ENCODE measurements at regions not wholly inside any gene's neighbourhood (a gene's known extent, or its start where the extent isn't known, plus 50 kb on each side); places are given as distances from the start of the nearest gene placed in this dataset.

DNA sequence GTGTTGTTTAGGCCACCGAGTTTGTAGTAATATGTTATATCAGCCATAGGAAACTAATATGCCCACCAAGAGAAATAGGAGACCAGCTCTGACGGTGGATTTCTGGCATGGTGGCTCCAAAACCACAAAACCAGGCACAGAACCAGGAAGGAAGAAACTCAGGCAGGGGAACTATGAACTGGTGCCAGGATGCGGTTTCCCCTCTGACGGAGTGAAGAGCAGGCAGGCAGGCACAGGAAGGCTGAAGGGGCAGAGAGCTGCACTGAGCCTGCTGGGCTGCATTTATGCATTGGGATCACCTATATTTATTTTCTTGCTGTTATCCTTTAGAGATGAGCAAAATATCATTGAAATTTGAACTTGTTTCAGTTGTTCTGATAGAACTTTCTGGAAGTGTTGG is 479.4 kb downstream of the VRK1 start:
- intact Hi-C loops (cut with DNase I), result no loop called here
- no peaks in the 10 kb centered on the region for H3K9me3 ChIP-seq
- TF ChIP-seq, protein P1, sequence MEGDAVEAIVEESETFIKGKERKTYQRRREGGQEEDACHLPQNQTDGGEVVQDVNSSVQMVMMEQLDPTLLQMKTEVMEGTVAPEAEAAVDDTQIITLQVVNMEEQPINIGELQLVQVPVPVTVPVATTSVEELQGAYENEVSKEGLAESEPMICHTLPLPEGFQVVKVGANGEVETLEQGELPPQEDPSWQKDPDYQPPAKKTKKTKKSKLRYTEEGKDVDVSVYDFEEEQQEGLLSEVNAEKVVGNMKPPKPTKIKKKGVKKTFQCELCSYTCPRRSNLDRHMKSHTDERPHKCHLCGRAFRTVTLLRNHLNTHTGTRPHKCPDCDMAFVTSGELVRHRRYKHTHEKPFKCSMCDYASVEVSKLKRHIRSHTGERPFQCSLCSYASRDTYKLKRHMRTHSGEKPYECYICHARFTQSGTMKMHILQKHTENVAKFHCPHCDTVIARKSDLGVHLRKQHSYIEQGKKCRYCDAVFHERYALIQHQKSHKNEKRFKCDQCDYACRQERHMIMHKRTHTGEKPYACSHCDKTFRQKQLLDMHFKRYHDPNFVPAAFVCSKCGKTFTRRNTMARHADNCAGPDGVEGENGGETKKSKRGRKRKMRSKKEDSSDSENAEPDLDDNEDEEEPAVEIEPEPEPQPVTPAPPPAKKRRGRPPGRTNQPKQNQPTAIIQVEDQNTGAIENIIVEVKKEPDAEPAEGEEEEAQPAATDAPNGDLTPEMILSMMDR (IDR thresholded peaks at IDR 0.05), result no peak
- no peak overlapping the region for H3K27ac ChIP-seq
- H3K36me3 ChIP-seq, result no peaks in the 10 kb centered on the region
- H3K9ac ChIP-seq (ENCODE audit: low read depth in 2 of 2, low read length in 2 of 2), result no peak overlapping the region
- no peaks in the 10 kb centered on the region for H3K4me1 ChIP-seq
- H3K27me3 ChIP-seq, result no peaks in the 10 kb centered on the region
- no peak overlapping the region for H3K4me3 ChIP-seq
- DNase-seq, result no peak

DNA sequence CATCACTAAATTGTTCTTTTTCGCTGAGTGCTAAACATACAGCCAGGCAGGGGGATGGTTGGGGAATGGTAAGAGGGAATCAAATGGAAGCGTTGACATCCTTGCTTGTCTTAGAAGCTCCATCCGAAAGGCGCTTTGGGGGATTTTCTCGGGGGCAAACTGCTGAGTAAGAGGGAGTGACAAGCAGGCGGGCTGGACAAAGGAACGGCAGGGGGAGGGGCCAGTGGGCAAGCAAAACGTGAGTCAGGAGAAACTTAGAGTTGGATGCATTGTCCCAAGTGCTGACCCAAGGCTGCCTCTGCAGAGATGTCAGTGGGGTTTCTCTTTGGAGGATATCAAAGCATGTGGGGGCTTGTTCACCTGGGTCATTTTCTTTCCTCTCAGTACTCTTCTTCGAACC is 480.5 kb downstream of the VRK1 start:
- Histone ChIP-seq H3K27me3 (no peaks in the 10 kb centered on the region), H3K4me1 (no peaks in the 10 kb centered on the region), H3K4me3 (no peak overlapping the region), H3K9ac (ENCODE audit: low read depth in 2 of 2, low read length in 2 of 2) (no peak overlapping the region), H3K27ac (no peak overlapping the region), H3K36me3 (no peaks in the 10 kb centered on the region), H3K9me3 (no peaks in the 10 kb centered on the region)
- no peak for DNase-seq
- TF ChIP-seq, protein P1 (IDR thresholded peaks at IDR 0.05), result no peak
- intact Hi-C loops (cut with DNase I), result no loop called here

DNA sequence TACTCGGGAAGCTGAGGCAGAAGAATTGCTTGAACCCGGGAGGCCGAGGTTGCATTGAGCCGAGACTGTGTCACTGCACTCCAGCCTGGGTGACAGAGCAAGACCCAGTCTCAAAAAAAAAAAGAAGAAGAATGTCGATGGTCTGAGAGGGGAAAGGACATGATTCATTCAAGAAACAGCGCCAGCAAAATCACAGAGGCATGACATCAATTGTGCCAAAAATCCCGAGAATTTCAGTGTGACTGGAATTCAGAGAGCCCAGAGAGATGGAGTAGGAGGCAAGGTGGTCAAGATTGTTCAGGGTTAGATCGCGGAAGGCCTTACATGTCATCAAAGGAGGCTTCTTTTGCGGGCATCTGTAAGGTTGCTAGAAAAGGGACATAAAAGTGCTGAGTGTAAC is 483.3 kb downstream of the VRK1 start:
- H3K27ac ChIP-seq, result no peak overlapping the region
- intact Hi-C loops (cut with DNase I), result no loop called here
- no peak for DNase-seq
- no peaks in the 10 kb centered on the region for H3K9me3 ChIP-seq
- TF ChIP-seq, protein P1 (IDR thresholded peaks at IDR 0.05), result no peak
- H3K4me3 ChIP-seq, result no peak overlapping the region
- H3K9ac ChIP-seq (ENCODE audit: low read depth in 2 of 2, low read length in 2 of 2), result no peak overlapping the region
- no peaks in the 10 kb centered on the region for H3K36me3 ChIP-seq
- no peaks in the 10 kb centered on the region for H3K27me3 ChIP-seq
- no peaks in the 10 kb centered on the region for H3K4me1 ChIP-seq

DNA sequence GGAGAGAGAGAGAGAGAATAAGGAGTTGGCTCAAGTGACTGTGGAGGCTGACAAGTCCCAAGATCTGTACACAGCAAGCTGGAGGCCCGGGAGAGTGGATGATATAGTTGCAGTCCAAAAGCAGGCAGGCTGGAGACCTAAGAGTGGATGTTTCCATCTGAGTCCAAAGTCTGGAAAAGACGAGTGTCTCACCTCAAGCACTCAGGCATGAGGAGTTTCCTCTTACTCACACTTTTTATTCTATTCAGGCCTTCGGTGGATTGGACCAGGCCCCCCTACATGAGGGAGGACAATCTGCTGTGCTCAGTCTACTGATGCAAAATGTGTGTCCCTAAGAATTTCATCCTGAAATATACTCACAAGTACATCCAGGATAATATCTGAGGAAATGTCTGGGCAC is 484.6 kb downstream of the VRK1 start:
- Histone ChIP-seq H3K9ac (ENCODE audit: low read depth in 2 of 2, low read length in 2 of 2) (no peak overlapping the region), H3K4me1 (no peaks in the 10 kb centered on the region), H3K9me3 (no peaks in the 10 kb centered on the region), H3K27ac (no peak overlapping the region), H3K36me3 (no peaks in the 10 kb centered on the region), H3K4me3 (no peak overlapping the region), H3K27me3 (no peaks in the 10 kb centered on the region)
- TF ChIP-seq, protein P1 (IDR thresholded peaks at IDR 0.05), result no peak
- intact Hi-C loops (cut with DNase I), result no loop called here
- no peak for DNase-seq

DNA sequence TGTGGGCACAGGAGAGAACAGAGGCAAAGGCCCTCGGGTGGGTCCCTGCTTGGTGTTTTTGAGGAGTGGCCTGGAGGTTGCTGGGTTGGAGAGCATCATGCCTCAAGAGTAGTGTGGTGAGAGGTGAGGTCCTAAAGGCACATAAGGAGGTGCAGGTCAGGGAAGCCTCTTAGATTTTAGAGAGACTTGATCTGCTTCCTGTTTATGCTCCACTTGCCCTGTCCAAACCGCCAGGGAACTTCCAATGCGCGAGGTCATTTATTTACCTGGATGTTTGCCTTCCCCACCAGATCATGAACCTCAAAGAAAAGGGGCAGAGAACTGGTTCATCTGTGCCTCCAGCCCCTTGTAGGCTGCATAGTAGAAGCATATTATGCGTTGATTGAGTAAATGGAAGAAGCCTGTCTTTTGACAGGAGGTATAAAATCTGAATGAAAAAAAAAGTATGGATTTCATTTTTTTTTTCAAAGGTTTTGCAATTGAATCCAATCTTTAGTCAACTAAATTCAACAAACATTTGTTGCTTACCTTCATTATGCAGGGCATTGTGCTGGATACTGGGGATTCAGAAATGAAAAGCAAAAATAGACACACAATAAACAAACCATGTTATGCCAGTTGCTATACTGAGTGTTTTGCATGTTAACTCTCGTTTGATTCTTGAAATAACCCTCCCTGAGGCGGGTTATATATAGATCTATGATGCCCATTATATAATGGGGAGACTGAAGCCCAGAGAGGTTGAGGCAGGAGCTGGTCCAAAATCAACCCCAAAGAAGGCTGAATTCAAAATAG is 485.2 kb downstream of the VRK1 start:
- H3K27ac ChIP-seq, result no peak overlapping the region
- H3K36me3 ChIP-seq, result no peaks in the 10 kb centered on the region
- H3K9me3 ChIP-seq, result no peaks in the 10 kb centered on the region
- TF ChIP-seq, protein P1 (IDR thresholded peaks at IDR 0.05), result no peak
- no peak overlapping the region for H3K9ac ChIP-seq (ENCODE audit: low read depth in 2 of 2, low read length in 2 of 2)
- H3K4me1 ChIP-seq, result no peaks in the 10 kb centered on the region
- intact Hi-C loops (cut with DNase I), result no loop called here
- H3K4me3 ChIP-seq, result no peak overlapping the region
- DNase-seq, result no peak
- H3K27me3 ChIP-seq, result no peaks in the 10 kb centered on the region

All from colonic mucosa (tissue), 4 donors.